ENCODE measurements at regions not wholly inside any gene's neighbourhood (a gene's known extent, or its start where the extent isn't known, plus 50 kb on each side); places are given as distances from the start of the nearest gene placed in this dataset.
A peak's percentile ranks its signal among the peaks of the same experiment; 100 is the strongest.

GRCh38 chr2:239731422-239731821 lies 293.7 kb downstream of the NDUFA10 start:
- peak; percentile 7 to 28; a peak in 1 of 4 replicates for TF ChIP-seq CTCF (conservative IDR thresholded peaks at IDR 0.05; ENCODE audit: low read depth in 2 of 2)
- no peak for TF ChIP-seq STAT1 (IDR thresholded peaks at IDR 0.05; ENCODE audit: unreplicated experiment)
- no peak for TF ChIP-seq ZNF462 (CRISPR knock-in tag; IDR thresholded peaks at IDR 0.05)
- TF ChIP-seq EZH2phosphoT487 (IDR thresholded peaks at IDR 0.05; ENCODE audit: unreplicated experiment), result no peak
- Mint-ChIP-seq H3K9me3 (no peaks in the 10 kb centered on the region; the same call in 2 of the 3 replicates), H3K4me1 (peaks cover 4% of the 10 kb centered on the region; the same call in 1 of the 3 replicates), H3K4me3 (no peak overlapping the region), H3K36me3 (ENCODE audit: low read depth) (no peaks in the 10 kb centered on the region), H3K27me3 (ENCODE audit: insufficient read depth, low read depth, poor library complexity) (peaks cover 4% of the 10 kb centered on the region), H3K27ac (no peak overlapping the region)
- H3K4me3 ChIP-seq, result no peak overlapping the region
- H3F3A ChIP-seq (replicated peaks; ENCODE audit: low read depth), result no peaks in the 10 kb centered on the region
- ATAC-seq, result peak; percentile 59
- no peak overlapping the region for H3K27ac ChIP-seq (ENCODE audit: low read depth)
- H4K20me1 ChIP-seq (replicated peaks; ENCODE audit: insufficient read depth), result no peaks in the 10 kb centered on the region
- H3K4me1 ChIP-seq (ENCODE audit: insufficient read depth), result no peaks in the 10 kb centered on the region; the same call in 1 of the 2 replicates
- no peaks in the 10 kb centered on the region for H3K27me3 ChIP-seq (ENCODE audit: insufficient read depth)
- H3K9me2 ChIP-seq (ENCODE audit: insufficient read depth), result no peaks in the 10 kb centered on the region
- H2AFZ ChIP-seq, result no peak overlapping the region
- no peaks in the 10 kb centered on the region for H3K79me2 ChIP-seq (replicated peaks; ENCODE audit: insufficient read depth)
- no peak overlapping the region for H3K4me2 ChIP-seq
- DNase-seq (ENCODE audit: low spot score), result peak; percentile 22
- H3K36me3 ChIP-seq (ENCODE audit: insufficient read depth), result no peaks in the 10 kb centered on the region
